Right cardiac atrium (tissue), 5 donors: ENCODE measurements at regions not wholly inside any gene's neighbourhood (a gene's known extent, or its start where the extent isn't known, plus 50 kb on each side); places are given as distances from the start of the nearest gene placed in this dataset.

Source experiments
- ATAC-seq, 2 donors: fragments of 200-7000 bp; cut with Tn5 transposase; one replicate each; pipeline versions ENCODE4 v1.8.0 to v1.9.1; 2020; ENCODE audit warnings: moderate library complexity in 2 of 2, mild to moderate bottlenecking in 1 of 2
- DNase-seq, 3 donors: peaks; one replicate each; pipeline ENCODE4 v3.0.0-alpha.2; 2020
- H3K27ac ChIP-seq: one replicate; pipeline ENCODE4 v1.5.1; 2013; ENCODE audit warnings: mild to moderate bottlenecking, low read length, control low read depth, moderate library complexity
- H3K27me3 ChIP-seq: one replicate; pipeline ENCODE4 v1.6.1; 2013; ENCODE audit not compliant: control insufficient read depth, insufficient read depth
- H3K4me1 ChIP-seq: one replicate; pipeline ENCODE4 v1.6.1; 2013; ENCODE audit warnings: low read length; ENCODE audit not compliant: control insufficient read depth, insufficient read depth
- H3K4me3 ChIP-seq: one replicate; pipeline ENCODE4 v1.5.1; 2013; ENCODE audit warnings: low read length, control low read depth
- H3K9me3 ChIP-seq: one replicate; pipeline ENCODE4 v1.6.1; 2013; ENCODE audit warnings: low read length; ENCODE audit not compliant: control insufficient read depth
- WGBS: extraction: QIAGEN DNeasy Blood & Tissue Kit; methylation state at CpG from one replicate; pipeline ENCODE4 v1.1.7; 2013; 5-methylcytosine and 5-hydroxymethylcytosine counted together
- intact Hi-C, 4 donors: fragments of 100-400 bp; cut with DNase I; formaldehyde crosslinking; loops; one replicate each; pipeline versions ENCODE4 v1.11.0 to v1.14.0; 2022 to 2023
- donor health status: healthy with polysubstance abuse.
- donor health status: DM: no; HTN: yes; CAD: no.
- donor health status: DM: no; HTN: no; CAD: no.
- donor health status: DM: no; HTN: yes; CAD: no; lungs with severe emphysema.
- donor health status: DM: yes; HTN: yes; CAD: no.

- ATAC-seq (no peak), DNase-seq (no peak)
- Histone ChIP-seq H3K4me1 (no peaks in the 10 kb centered on the region), H3K4me3 (no peak overlapping the region), H3K27me3 (no peaks in the 10 kb centered on the region), H3K27ac (no peak overlapping the region), H3K9me3 (no peaks in the 10 kb centered on the region)
- 77% methylated on average over 11 of the region's 11 CpGs for WGBS
- intact Hi-C loops: loop anchor here (2.0 to 10.0 kb wide), 5 partner anchors 263 to 1251 kb away; no protein-coding TSS in a partner anchor
Measured at GRCh38 chr14:100381395-100382105, 58.4 kb downstream of the SLC25A47 start.

- Histone ChIP-seq H3K27me3 (no peaks in the 10 kb centered on the region), H3K4me3 (no peak overlapping the region), H3K27ac (no peak overlapping the region), H3K4me1 (no peaks in the 10 kb centered on the region), H3K9me3 (no peaks in the 10 kb centered on the region)
- intact Hi-C loops: loop anchor here (2.0 to 10.0 kb wide), 5 partner anchors 263 to 1250 kb away; no protein-coding TSS in a partner anchor
- WGBS: 85% methylated on average over 7 of the region's 7 CpGs
- ATAC-seq (no peak), DNase-seq (no peak)
Measured at GRCh38 chr14:100382106-100382455, 58.9 kb downstream of the SLC25A47 start.

GRCh38 chr14:100383727-100384158 is 60.6 kb downstream of the SLC25A47 start:
- intact Hi-C loops: loop anchor here (2.0 to 10.0 kb wide), 6 partner anchors 261 to 1249 kb away; no protein-coding TSS in a partner anchor
- Histone ChIP-seq H3K4me1 (peaks cover 2% of the 10 kb centered on the region), H3K9me3 (no peaks in the 10 kb centered on the region), H3K27ac (no peak overlapping the region), H3K27me3 (no peaks in the 10 kb centered on the region), H3K4me3 (no peak overlapping the region)
- DNase-seq (peak; percentile 51 to 81 (median 76)), ATAC-seq (peak; percentile 70 to 71)
- 35% methylated on average over 10 of the region's 10 CpGs for WGBS

GRCh38 chr14:100384277-100384676 is 61.1 kb downstream of the SLC25A47 start:
- DNase-seq: no peak
- H3K9me3 ChIP-seq: no peaks in the 10 kb centered on the region
- intact Hi-C loops: loop anchor here (2.0 to 10.0 kb wide), 6 partner anchors 261 to 1248 kb away; no protein-coding TSS in a partner anchor
- 83% methylated on average over 5 of the region's 5 CpGs for WGBS
- peak in 1 of 2 donors; percentile 14 for ATAC-seq
- no peak overlapping the region for H3K4me3 ChIP-seq
- H3K4me1 ChIP-seq: peaks cover 2% of the 10 kb centered on the region
- H3K27me3 ChIP-seq: no peaks in the 10 kb centered on the region
- H3K27ac ChIP-seq: no peak overlapping the region

GRCh38 chr14:100384819-100385813 is 62.0 kb downstream of the SLC25A47 start:
- Histone ChIP-seq H3K9me3 (no peaks in the 10 kb centered on the region), H3K4me3 (no peak overlapping the region), H3K4me1 (peaks cover 7% of the 10 kb centered on the region), H3K27ac (no peak overlapping the region), H3K27me3 (no peaks in the 10 kb centered on the region)
- intact Hi-C loops: loop anchor here (2.0 to 10.0 kb wide), 6 partner anchors 260 to 1247 kb away; no protein-coding TSS in a partner anchor
- 60% methylated on average over 16 of the region's 16 CpGs for WGBS
- no peak for ATAC-seq
- DNase-seq: no peak

- no peaks in the 10 kb centered on the region for H3K27me3 ChIP-seq
- DNase-seq (no peak), ATAC-seq (no peak)
- intact Hi-C loops: loop anchor here in 2 of 4 donors (10.0 kb wide), 2 partner anchors 259 to 1239 kb away; no protein-coding TSS in a partner anchor
- WGBS: 59% methylated on average over 2 of the region's 2 CpGs
- H3K4me1 ChIP-seq: peaks cover 11% of the 10 kb centered on the region
- no peak overlapping the region for H3K27ac ChIP-seq
- H3K4me3 ChIP-seq: no peak overlapping the region
- no peaks in the 10 kb centered on the region for H3K9me3 ChIP-seq
Measured at GRCh38 chr14:100386121-100386520, 63.0 kb downstream of the SLC25A47 start.

- DNase-seq (no peak), ATAC-seq (no peak)
- intact Hi-C loops: loop anchor here in 2 of 4 donors (10.0 kb wide), 2 partner anchors 258 to 1238 kb away; no protein-coding TSS in a partner anchor
- Histone ChIP-seq H3K4me3 (no peak overlapping the region), H3K4me1 (peaks cover 11% of the 10 kb centered on the region), H3K27ac (no peak overlapping the region), H3K27me3 (no peaks in the 10 kb centered on the region), H3K9me3 (no peaks in the 10 kb centered on the region)
- 74% methylated on average over 2 of the region's 2 CpGs for WGBS
Measured at GRCh38 chr14:100386846-100387245, 63.7 kb downstream of the SLC25A47 start.

- Histone ChIP-seq H3K27me3 (no peaks in the 10 kb centered on the region), H3K27ac (no peak overlapping the region), H3K9me3 (no peaks in the 10 kb centered on the region), H3K4me1 (peaks cover 11% of the 10 kb centered on the region), H3K4me3 (no peak overlapping the region)
- ATAC-seq (no peak), DNase-seq (no peak)
- 97% methylated on average over 6 of the region's 6 CpGs for WGBS
- intact Hi-C loops: loop anchor here in 2 of 4 donors (10.0 kb wide), 2 partner anchors 257 to 1237 kb away; no protein-coding TSS in a partner anchor
Measured at GRCh38 chr14:100387450-100387849, 64.3 kb downstream of the SLC25A47 start.

GRCh38 chr14:100388103-100389054 is 65.2 kb downstream of the SLC25A47 start:
- Histone ChIP-seq H3K4me1 (peaks cover 11% of the 10 kb centered on the region), H3K27ac (no peak overlapping the region), H3K27me3 (no peaks in the 10 kb centered on the region), H3K4me3 (no peak overlapping the region), H3K9me3 (no peaks in the 10 kb centered on the region)
- intact Hi-C loops: loop anchor here in 2 of 4 donors (10.0 kb wide), 2 partner anchors 256 to 1236 kb away; no protein-coding TSS in a partner anchor
- DNase-seq (no peak), ATAC-seq (no peak)
- 74% methylated on average over 18 of the region's 18 CpGs for WGBS
